Prostate gland (tissue), 2 donors: ENCODE measurements at regions not wholly inside any gene's neighbourhood (a gene's known extent, or its start where the extent isn't known, plus 50 kb on each side); places are given as distances from the start of the nearest gene placed in this dataset.

ENCODE experiments used
- POLR2A ChIP-seq: fragments of 450-650 bp; IDR thresholded peaks from one replicate; pipeline ENCODE4 v1.6.1; 2016; ENCODE audit warnings: antibody characterized with exemption, mild to moderate bottlenecking
- POLR2AphosphoS5 ChIP-seq: sonication (generic); formaldehyde crosslinking; IDR thresholded peaks from one replicate; pipeline ENCODE4 v1.6.1; 2017; ENCODE audit warnings: antibody characterized with exemption
- TF ChIP-seq, protein P1 (sequence below), 4 experiments: fragments of 200-600 bp in 2 of 4; fragments of 450-650 bp in 2 of 4; sonication (generic) in 2 of 4; IDR thresholded peaks; 1 replicate in 3 of 4; 2 replicates in 1 of 4; pipeline ENCODE4 v1.5.1; 2016 to 2019; ENCODE audit warnings: antibody characterized with exemption in 4 of 4, mild to moderate bottlenecking in 2 of 4, moderate library complexity in 2 of 4

DNA sequence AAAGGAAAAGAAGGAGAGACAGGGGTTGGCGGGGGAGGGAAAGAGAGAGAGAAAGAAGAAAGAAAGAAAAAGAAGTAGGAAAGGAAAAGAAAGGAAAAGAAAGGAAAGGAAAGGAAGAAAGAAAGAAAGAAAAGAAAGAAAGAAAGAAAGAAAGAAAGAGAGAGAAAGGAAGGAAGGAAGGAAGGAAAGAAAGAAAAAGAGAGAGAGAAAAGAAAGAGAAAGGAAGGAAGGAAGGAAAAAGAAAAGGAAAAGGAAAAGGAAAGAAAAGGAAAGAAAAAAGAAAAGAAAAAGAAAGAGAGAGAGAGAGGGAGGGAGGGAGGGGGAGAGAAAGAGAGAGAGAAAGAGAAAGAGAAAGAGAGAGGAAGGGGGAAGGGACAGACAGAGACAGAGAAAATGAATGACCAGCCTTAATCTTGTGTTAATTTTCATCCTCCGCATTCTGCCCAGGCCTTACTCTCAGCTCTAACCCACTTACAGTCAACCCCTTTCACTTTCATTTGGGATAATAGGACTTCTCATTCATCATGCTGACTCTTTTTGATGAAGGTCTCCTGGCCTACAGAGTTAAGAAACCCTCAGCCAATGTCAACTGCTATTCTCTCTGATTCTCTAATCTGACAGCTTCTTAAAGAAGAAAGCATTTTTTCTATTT, 207.3 kb downstream of the SUCLG1 start:
- TF ChIP-seq POLR2A, result no peak
- TF ChIP-seq, protein P1, sequence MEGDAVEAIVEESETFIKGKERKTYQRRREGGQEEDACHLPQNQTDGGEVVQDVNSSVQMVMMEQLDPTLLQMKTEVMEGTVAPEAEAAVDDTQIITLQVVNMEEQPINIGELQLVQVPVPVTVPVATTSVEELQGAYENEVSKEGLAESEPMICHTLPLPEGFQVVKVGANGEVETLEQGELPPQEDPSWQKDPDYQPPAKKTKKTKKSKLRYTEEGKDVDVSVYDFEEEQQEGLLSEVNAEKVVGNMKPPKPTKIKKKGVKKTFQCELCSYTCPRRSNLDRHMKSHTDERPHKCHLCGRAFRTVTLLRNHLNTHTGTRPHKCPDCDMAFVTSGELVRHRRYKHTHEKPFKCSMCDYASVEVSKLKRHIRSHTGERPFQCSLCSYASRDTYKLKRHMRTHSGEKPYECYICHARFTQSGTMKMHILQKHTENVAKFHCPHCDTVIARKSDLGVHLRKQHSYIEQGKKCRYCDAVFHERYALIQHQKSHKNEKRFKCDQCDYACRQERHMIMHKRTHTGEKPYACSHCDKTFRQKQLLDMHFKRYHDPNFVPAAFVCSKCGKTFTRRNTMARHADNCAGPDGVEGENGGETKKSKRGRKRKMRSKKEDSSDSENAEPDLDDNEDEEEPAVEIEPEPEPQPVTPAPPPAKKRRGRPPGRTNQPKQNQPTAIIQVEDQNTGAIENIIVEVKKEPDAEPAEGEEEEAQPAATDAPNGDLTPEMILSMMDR (IDR thresholded peaks at IDR 0.05), result no peak
- TF ChIP-seq POLR2AphosphoS5, result no peak
